Inferior parietal cortex (tissue), 1 donor: ENCODE measurements at regions not wholly inside any gene's neighbourhood (a gene's known extent, or its start where the extent isn't known, plus 50 kb on each side); places are given as distances from the start of the nearest gene placed in this dataset.

Experiments
- DNase-seq: peaks from one replicate; pipeline ENCODE4 v3.0.0-alpha.2; 2016; ENCODE audit errors: extremely low spot score

GRCh38 chr11:30155428-30155827 is 75.4 kb upstream of the FSHB start:
- no peak for DNase-seq

- no peak for DNase-seq
Observed at GRCh38 chr11:30159546-30159945, 71.3 kb upstream of the FSHB start.

- no peak for DNase-seq
Observed at GRCh38 chr11:30165652-30166051, 65.2 kb upstream of the FSHB start.

- no peak for DNase-seq
Observed at GRCh38 chr11:30171661-30172060, 59.2 kb upstream of the FSHB start.

GRCh38 chr11:30172158-30172557 is 58.7 kb upstream of the FSHB start:
- no peak for DNase-seq

- no peak for DNase-seq
Observed at GRCh38 chr11:30172883-30173311, 57.9 kb upstream of the FSHB start.

GRCh38 chr11:30174265-30175020 is 56.4 kb upstream of the FSHB start:
- no peak for DNase-seq
